CD4-positive, alpha-beta T cell treated with Interleukin-1 beta for 1 hour (primary cell): ENCODE measurements at regions not wholly inside any gene's neighbourhood (a gene's known extent, or its start where the extent isn't known, plus 50 kb on each side); places are given as distances from the start of the nearest gene placed in this dataset.
"Not testable (repeated sequence)": the region's sequence is repeated elsewhere in the genome, so short reads cannot be mapped to it uniquely, and the experiment has no call there.

Experiments
- DNase-seq, 2 donors: peaks; one replicate each; pipeline ENCODE4 v3.0.0-alpha.2; 2020 to 2022

DNA sequence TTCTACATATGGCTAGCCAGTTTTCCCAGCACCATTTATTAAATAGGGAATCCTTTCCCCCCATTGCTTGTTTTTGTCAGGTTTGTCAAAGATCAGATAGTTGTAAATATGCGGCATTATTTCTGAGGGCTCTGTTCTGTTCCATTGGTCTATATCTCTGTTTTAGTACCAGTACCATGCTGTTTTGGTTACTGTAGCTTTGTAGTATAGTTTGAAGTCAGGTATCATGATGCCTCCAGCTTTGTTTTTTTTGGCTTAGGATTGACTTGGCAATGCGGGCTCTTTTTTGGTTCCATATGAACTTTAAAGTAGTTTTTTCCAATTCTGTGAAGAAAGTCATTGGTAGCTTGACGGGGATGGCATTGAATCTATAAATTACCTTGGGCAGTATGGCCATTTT, 60.0 kb upstream of the GPC3 start:
- DNase-seq: not testable (repeated sequence)

DNA sequence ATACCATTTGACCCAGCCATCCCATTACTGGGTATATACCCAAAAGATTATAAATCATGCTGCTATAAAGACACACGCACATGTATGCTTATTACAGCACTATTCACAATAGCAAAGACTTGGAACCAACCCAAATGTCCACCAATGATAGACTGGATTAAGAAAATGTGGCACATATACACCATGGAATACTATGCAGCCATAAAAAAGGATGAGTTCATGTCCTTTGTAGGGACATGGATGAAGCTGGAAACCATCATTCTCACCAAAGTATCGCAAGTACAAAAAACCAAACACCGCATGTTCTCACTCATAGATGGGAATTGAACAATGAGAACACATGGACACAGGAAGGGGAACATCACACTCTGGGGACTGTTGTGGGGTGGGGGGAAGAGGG, 81.7 kb upstream of the GPC3 start:
- DNase-seq: not testable (repeated sequence)

DNA sequence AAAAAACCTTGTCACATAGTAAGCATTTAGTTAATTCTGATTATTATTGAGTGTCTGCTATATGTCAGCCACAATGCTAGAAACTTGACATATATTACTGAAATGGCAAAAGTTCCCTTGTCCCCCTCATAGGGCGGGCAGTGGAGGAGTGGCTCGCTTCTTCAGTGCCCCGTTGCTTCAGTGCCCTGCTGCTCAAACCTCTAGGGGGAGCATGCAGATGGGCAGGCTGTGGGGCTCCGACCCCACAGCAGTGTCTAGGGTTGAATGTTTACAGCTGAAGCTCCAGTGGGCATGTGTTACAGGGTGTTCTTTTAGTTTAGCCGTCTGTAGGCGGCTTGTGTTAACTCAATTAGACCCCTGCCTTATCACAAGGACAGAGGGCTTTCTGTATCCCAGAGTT, 86.5 kb upstream of the GPC3 start:
- DNase-seq: not testable (repeated sequence)

DNA sequence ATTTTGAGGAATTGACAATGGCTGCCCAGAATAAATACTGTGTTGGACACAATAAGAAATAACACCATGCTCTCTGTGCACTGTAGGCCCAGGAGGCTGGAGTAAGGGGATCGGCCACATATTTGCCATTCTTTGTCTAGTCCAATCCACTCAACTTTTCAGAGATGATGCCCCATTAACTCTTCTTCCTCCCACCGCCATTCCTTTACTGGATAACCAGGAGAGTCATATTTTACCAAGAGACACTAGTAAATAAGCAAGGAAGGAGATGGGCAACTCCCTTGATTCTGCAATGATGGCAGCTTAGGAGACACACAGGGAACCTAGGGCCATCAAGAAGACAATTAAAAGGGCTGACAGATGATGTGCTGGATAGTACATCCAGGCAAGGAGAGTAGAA, 87.9 kb upstream of the GPC3 start:
- DNase-seq: no peak

DNA sequence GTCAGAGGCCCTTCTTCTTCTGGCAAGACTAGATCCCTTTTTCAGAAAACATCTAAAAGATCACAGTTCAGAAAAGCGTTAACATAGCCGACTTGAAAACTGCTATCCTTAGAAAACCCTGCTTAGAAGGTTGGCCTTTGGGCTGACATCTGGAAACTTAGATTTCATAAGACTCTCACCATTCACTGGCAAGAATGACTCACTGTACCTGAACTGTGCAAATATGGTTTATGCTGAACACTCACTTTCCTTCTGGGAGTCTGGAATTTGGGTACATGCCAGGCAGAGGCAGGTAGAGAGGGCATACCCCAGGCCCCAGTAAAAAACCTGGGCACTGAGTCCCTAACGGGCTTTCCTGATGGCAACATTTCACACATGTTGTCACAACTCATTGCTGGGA, 88.8 kb upstream of the GPC3 start:
- no peak for DNase-seq

DNA sequence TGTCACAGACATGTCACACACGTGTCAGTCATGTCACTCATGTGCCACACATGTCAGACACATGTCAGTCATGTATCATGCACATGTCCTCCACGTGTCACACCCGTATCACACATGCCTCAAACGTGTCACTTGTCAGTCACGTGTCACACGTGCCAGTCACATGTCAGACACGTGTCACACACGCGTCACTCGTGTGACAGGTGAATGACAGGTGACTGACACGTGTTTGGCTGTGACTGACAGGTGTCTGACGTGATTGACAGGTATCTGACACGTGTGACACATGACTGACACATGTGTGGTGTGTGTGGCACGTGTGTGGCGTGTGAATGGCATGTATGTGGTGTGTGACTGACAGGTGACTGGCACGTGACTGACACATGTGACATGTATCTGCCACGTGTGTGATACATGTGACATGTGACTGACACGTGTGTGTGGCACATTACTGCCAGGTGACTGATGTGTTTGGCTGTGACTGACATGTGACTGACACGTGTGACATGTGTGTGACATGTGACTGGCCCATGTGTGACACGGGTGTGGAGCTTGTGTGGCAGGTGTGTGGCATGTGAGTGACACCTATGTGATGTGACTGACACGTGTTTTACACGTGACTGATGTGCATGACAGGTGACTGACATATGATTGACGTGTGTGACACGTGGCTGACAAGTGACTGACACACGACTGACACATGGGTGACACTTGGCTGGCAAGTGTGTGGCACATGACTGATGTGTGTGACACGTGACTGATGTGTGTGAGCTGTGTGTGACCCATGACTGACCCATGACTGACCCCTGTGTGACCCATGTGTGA, 90.7 kb upstream of the GPC3 start:
- no peak for DNase-seq

DNA sequence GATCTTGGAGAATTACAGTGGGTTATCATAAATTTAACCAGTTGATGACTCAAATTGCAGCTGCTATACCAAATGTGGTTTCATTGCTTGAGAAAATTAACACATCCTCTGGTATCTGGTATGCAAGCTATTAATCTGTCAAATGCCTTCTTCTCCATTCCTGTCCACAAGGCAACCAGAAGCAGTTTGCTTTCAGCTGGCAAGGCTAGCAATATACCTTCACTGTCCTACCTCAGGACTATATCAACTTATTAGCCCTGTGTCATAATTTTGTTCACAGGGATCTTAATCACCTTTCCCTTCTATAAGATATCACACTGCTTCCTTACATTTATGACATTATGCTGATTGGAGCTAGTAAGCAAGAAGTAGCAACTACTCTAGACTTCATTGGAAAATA, 110.0 kb upstream of the GPC3 start:
- DNase-seq: no peak

DNA sequence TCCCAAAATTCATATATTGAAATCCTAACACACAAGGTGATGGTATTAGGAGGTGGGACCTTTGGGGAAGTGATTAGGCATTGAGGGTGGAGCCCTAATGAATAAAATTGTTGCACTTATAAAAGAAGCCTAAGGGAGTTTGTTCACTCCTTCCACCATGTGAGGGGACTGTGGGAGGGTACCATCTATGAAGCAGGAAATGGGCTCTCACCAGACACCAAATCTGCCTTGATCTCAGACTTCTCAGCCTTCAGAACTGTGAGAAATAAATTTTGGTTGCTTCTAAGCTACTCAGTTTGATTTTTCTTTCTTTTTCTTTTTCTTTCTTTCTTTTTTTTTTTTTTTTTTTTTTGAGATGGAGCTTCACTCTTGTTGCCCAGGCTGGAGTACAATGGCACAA, 116.2 kb upstream of the GPC3 start:
- DNase-seq: no peak

DNA sequence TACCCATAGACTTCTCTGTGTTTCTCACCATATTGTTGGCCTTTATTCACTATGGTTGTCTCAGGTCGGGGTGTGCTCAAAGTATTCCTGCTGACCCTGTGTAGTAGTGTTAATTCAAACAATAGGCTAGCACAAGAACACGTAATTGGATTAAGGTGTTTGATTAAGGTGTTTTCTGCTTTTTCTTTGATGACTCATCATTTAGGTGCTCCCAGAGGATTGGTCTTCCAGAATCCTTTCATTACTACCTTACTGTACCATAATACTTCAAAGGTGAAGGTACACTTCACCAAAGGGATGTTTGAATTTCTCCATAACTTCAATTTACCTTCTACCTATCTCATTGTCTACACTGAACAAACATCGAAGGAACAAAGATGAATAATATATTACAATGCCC, 121.7 kb upstream of the CCDC160 start:
- DNase-seq: no peak

DNA sequence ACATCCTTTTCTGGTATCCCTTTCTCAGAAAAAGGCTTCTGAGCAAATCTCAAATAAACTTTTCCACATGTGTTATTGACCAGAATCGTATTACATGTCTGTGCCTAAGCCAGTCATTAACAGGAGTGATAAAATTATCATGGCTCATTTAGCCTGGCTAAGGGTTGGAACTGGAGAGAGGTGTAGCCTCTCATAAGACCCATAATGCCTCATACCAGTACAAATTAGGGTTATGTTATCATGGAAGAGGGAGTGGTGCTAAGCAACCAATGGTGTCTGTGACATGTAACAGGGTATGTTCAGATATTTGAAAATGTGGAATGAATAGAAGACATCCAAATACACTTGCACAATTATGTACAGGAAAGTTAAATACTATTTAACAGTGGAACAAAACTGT, 99.6 kb upstream of the CCDC160 start:
- no peak for DNase-seq

DNA sequence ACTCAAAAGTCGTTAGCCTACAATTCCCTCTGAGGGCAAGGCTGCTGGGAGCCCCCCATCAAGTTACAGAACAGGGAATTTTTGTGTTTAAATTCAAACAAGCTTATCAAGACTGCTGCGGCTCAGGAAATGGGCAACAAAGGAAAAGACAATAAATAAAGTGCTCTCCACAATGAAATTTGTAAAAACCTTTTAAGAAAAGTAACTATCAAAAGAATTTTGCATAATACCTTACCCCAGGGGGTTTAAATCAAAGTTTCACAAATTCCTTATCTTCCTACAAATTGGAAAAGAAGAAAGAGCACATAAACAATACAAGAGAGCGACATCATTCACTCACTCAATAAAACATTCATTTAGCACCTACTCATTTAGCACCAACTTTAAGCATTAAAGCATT, 97.9 kb upstream of the CCDC160 start:
- DNase-seq: no peak

DNA sequence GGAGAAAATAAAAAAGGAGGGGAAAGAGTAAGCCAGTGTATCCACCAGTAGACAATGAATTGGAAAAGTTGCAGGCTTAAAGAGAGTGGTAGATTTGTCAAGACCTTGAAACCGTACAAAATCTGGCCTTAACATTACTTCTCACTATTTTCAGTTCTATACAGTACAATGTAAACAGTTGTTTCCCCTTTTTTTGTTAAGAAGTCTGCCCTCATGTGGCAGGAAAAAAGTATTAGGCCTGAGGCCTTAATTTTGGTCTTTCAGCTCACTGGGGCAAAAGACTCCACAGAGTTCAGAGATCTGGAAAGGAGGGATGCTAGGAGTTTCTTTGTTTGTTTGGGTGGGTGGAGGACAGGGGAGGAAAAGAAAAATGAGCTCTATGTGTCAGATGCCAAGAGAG, 92.8 kb upstream of the CCDC160 start:
- DNase-seq: peak in 1 of 2 donors; percentile 10

DNA sequence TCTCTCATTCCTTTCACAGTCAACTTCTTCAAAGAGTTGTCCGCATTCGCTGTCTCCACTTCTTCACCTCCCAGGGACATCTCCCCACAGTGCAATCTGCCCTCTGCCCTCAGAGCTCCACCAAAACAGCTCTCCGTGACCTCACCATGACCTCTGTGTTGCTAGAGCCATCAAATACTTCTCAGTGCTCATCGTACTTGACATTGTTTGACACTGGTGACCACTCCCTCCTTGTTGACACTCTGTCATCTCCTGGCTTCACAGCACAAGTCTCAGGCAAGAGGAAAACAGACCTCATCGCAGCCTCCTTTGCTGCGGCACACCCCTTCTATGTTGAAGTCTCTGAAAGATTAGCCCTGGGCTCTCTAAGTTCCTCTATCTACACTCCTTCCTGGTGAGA, 90.5 kb upstream of the CCDC160 start:
- no peak for DNase-seq

DNA sequence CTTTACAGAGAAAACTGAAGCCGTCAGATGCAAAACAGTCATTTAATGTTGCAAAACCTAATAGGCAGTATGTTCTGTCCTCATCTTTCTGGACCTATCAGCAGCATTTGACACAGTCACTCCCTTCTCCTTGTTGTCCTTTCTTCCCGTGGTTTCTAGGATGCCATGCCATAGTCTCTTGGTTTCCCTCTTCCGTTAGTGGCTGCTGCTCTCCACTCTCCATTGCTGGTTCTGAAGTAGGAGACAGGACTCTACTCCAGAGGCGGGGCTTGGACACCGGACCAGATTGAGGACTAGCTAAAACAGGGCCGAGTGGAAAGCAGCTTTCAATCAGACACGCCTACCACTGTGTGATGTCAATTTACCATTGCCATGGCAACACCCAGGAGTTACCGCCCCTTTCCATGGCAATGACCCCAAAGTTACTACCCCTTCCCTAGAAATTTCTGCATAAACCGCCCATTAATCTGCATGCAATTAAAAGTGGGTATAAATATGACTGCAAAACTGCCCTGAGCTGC, 88.8 kb upstream of the CCDC160 start:
- no peak for DNase-seq

DNA sequence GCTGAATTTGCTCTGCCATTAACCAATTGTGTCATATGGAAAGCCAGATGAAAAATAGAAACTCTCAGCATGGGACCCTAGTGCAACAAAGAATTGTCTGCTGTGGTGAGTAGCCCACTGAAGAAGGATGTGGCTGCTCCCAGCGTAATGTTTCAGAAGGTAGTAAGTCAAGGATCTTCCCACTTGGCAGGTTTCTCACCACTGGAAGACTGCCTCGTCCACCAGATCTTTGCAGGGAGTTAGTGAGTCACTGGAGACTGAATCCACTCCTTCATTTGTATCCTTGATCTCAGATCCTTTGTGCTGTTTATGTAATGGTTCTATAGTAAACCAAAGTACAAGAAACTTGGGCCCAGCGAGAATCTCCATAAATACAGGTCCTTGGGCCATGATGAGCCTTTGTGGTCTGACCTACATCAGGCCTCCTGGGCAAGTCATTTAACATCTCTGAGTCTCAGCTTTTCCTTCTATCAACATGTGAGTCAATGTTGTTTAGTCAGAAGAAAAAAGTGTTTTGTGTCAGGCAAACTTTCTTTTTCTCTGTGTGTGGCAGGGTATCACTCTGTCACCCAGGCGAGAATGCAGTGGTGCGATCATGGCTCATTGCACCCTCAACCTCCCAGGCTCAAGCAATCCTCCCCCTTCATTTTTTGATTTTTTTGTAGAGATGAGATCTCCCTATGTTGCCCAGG, 78.0 kb upstream of the CCDC160 start:
- DNase-seq: no peak

DNA sequence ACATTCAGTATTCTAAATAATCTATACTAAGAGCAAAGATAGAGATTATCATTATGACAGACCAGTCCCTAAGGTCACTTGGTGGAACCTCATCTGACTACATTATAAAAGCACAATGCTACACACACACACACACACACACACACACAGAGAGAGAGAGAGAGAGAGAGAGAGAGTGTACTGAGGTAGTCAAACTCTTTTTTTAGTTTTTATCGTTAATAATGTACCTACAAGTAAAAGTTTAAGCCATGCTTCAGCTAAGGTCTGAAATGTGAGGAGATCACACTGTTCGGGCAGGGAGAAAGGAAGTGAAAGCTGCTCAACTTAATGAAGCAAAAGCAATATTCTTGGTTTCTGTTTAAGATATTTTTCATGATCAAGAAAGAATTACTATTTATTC, 75.8 kb upstream of the CCDC160 start:
- no peak for DNase-seq

DNA sequence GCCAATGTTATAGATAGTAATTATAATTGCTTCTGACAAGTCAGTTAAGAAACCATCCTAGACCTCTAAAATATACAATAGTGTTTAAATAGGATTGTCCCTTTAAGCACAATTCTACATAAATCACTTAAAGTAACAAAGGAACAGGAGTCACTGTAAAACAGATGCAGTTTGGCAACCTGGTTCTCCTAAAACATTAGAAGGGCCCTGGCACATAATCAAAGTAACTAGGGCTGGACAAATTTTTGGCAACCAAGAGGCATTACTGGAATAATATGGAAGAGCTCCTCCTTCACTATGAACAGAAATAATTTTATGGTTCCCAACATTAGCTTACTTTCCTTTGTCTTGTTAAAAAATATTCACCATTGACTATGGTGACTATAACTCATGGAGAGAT, 75.0 kb upstream of the CCDC160 start:
- DNase-seq: no peak

DNA sequence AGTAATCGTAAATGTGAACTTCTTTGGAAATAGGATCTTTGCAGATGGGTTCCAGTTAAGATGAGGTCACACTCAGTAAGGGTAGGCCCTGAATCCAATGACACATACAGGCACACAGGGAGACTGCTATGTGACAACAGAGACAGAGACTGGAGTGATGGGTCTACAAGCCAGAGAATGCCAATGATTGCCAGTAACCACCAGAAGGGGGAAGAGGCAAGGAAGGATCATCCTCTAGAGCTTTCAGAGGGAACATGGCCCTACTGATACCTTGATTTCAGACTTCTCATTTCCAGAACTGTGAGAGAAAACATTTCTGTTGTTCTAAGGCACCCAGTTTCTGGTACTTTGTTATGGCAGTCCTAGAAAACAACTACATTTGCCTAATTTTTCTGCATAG, 73.1 kb upstream of the CCDC160 start:
- no peak for DNase-seq

DNA sequence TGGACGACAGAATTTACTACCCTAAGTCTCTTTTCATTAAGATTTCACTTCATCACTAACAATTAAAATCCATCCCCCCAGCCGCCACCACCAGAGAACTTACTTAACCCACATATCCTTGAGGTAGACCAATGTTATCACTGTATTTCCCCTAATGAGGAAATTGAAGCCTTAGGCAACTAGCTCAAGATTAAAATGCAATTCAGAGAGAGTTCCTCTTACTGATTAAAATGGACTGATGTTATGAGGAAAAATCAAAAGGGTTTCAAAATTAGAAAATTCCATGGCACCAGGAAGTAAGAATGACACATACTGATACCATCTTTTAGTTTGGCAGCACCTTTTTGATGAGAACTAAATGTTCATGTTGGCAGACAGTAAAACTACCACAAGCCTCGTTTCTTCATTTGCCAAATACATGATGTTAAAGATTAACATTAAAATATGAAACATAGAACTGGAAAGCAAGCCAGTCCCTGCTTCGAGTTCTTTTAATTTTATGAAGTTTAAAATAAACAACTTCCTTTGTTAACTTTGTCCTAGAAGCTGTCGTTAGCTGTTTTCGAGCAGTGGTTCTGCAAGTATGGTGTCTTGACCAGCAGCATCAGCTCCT, 69.3 kb upstream of the CCDC160 start:
- DNase-seq: no peak

DNA sequence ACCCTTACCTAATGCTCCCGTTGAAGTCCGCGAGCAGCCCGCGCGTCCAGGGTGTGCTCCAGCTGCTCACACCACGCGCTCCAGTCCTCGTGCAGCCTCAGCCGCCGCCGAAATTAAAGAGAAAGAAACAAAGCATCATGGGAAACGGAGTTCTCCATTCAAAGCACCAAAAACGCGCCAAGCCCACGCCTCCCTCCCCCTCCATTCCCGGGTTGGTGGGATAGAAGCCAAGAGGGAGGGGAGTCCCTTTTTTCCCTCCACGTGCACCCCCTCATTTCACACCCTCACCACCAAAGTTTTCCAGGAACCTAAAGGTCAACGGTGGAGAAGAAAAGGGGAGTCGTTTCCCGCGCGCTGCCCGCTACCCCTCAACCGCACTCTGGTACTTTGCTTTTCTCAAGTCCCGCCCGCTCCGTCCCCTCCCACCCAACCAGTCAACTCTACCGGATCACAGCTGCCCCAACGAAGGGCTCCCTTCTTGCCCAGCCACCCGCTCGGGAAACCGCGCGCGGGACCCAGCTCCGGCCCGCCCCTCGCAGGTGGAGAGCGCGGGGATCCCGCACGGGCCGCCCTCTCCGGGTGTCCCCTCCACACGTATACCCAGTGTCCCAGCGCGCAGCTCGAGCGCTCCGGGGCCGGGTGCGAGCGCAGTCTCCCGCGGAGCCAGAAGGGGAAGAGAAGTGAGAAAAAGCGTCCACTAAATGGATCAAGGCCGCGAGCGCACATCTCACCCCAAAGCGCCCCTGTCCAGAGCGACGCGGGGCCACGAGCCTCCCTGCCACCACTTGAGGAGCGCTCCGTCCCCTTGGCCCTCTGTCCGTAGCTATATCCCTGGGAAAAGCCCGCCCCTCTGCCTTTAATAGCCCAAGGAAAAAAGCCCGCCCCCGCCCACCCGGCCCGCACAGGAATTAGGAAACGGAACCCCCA, 65.1 kb upstream of the CCDC160 start:
- peak; percentile 11 to 22 for DNase-seq

DNA sequence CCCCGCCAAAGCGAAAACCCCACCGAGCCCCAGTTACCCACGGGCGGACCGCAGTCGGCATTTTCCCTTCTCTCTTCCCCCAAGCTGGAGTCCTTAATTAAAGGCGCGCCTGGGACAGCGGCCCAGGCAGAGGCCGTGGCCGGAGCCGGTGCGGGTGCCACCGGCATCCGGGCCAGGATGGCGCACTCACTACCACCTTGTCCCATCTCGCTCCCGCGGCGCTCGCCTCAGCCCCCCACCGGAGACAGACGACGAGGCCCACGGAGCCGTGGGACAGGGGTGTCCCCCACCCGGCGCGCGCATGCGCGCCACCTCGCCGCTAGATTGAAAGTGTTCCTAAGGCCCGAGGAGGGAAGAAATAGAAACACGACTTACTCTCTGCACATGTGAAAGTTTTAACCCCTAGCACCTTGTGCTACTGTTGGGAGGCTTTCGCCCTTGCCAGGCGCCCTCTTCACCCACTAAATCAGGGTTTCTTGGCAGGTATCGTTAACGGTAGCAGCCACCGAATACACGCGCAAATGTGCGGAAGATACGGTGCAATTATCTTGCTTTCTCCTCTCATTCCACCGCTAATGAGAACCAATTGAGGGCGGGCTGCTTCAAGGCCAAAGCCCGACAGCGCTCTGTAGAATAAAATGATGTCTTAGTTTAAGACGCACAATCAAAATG, 64.3 kb upstream of the CCDC160 start:
- DNase-seq: peak; percentile 41 to 55
